GM20000 (cell line): ENCODE measurements at regions not wholly inside any gene's neighbourhood (a gene's known extent, or its start where the extent isn't known, plus 50 kb on each side); places are given as distances from the start of the nearest gene placed in this dataset.

Experiments used
- DNase-seq: peaks from one replicate; pipeline ENCODE4 v3.0.0; 2012; ENCODE audit warnings: low spot score
- CTCF ChIP-seq: IDR thresholded peaks from 2 replicates; pipeline ENCODE4 v1.5.1; 2012; ENCODE audit warnings: mild to moderate bottlenecking, control low read depth; ENCODE audit errors: extremely low read depth, missing control alignments

- no peak for TF ChIP-seq CTCF
- DNase-seq: no peak
Observed at GRCh38 chr4:13142726-13143125, 341.4 kb downstream of the RAB28 start.

GRCh38 chr4:13142191-13142590 lies 341.9 kb downstream of the RAB28 start:
- DNase-seq: no peak
- TF ChIP-seq CTCF: no peak

GRCh38 chr4:13137390-13137789 lies 346.8 kb downstream of the RAB28 start:
- TF ChIP-seq CTCF: no peak
- no peak for DNase-seq

GRCh38 chr4:13133700-13134099 lies 350.4 kb downstream of the RAB28 start:
- TF ChIP-seq CTCF: no peak
- no peak for DNase-seq

- no peak for TF ChIP-seq CTCF
Observed at GRCh38 chr4:13130848-13131247, 353.3 kb downstream of the RAB28 start.

GRCh38 chr4:13129095-13129494 lies 355.0 kb downstream of the RAB28 start:
- no peak for TF ChIP-seq CTCF
- no peak for DNase-seq

More at GRCh38 chr4:13130848-13131247, 353.3 kb downstream of the RAB28 start:
- DNase-seq: no peak

- no peak for TF ChIP-seq CTCF
- DNase-seq: no peak
Observed at GRCh38 chr4:13126976-13127910, 356.9 kb downstream of the RAB28 start.
